Activated CD4-positive, alpha-beta T cell treated with anti-CD3 and anti-CD28 coated beads, Interleukin-2, amount 10 ng/mL, durations not matched to agents 7 days and 5 days (primary cell): ENCODE measurements at regions not wholly inside any gene's neighbourhood (a gene's known extent, or its start where the extent isn't known, plus 50 kb on each side); places are given as distances from the start of the nearest gene placed in this dataset.
"Not testable (repeated sequence)": the region's sequence is repeated elsewhere in the genome, so short reads cannot be mapped to it uniquely, and the experiment has no call there.

Source experiments
- CTCF ChIA-PET: fragments of 350-600 bp; sonication (Branson Sonifier 250); formaldehyde crosslinking; loops from one replicate; lab custom pipeline; 2021; ENCODE audit warnings: antibody characterized with exemption; lab: Charles Lee
- POLR2A ChIA-PET: fragments of 350-600 bp; sonication (Branson Sonifier 250); formaldehyde crosslinking; loops from one replicate; lab custom pipeline; 2021; ENCODE audit warnings: antibody characterized with exemption; lab: Charles Lee
- DNase-seq: peaks from one replicate; pipeline ENCODE4 v3.0.0-alpha.2; 2020
- H3K27ac Mint-ChIP-seq: one replicate; pipeline ENCODE4 v1.8.0; 2021; ENCODE audit warnings: mild to moderate bottlenecking, moderate library complexity, mixed read lengths
- H3K27me3 Mint-ChIP-seq: one replicate; pipeline ENCODE4 v1.8.0; 2021; ENCODE audit warnings: mixed read lengths
- H3K36me3 Mint-ChIP-seq: one replicate; pipeline ENCODE4 v1.8.0; 2021; ENCODE audit warnings: low read depth, mixed read lengths
- H3K4me1 Mint-ChIP-seq: one replicate; pipeline ENCODE4 v1.8.0; 2021; ENCODE audit warnings: mixed read lengths
- H3K4me3 Mint-ChIP-seq: one replicate; pipeline ENCODE4 v1.8.0; 2021; ENCODE audit warnings: mild to moderate bottlenecking, moderate library complexity, mixed read lengths
- H3K9me3 Mint-ChIP-seq: one replicate; pipeline ENCODE4 v1.8.0; 2021; ENCODE audit warnings: mixed read lengths

DNA sequence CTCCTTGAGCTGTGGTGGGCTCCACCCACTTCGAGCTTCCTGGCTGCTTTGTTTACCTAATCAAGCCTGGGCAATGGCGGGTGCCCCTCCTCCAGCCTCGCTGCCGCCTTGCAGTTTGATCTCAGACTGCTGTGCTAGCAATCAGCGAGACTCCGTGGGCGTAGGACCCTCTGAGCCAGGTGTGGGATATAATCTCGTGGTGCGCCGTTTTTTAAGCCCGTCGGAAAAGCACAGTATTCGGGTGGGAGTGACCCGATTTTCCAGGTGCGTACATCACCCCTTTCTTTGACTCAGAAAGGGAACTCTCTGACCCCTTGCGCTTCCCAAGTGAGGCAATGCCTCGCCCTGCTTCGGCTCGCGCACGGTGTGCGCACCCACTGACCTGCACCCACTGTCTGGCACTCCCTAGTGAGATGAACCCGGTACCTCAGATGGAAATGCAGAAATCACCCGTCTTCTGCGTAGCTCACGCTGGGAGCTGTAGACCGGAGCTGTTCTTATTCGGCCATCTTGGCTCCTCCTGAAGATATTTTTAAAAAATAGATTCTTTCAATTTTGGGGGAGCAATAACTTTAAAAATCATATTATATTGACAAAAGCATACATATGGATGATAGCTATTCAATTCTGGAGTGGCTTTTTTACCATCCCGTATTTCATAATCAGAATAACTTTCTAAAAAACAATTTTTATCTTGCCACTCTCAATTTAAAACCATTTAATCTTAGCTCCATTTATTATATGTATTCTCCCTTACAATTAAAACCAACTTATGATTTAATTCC, 517.5 kb upstream of the NUDT12 start:
- H3K4me3 Mint-ChIP-seq, CTCF ChIA-PET, H3K9me3 Mint-ChIP-seq, POLR2A ChIA-PET, H3K36me3 Mint-ChIP-seq, DNase-seq, H3K27ac Mint-ChIP-seq, H3K4me1 Mint-ChIP-seq, H3K27me3 Mint-ChIP-seq: not testable (repeated sequence)

DNA sequence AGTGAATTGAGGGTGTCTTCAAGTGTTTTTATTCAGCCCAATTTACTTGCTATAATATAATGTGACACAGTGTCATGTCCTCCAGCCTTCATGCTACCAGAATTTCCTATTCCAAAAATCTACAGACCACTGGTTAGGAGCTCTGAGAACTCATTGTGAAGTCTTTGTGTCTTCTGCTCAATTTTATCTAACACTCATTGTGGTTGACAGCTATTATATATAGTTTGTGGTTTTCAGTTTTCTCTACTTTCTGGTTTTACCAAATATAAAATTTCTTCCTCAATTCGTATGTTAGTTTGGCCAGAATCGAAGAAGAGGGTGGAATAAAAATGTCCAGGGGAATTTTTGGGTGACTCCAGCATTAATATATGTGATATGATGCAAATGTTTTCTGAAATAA, 509.3 kb upstream of the NUDT12 start:
- Mint-ChIP-seq H3K4me1 (no peaks in the 10 kb centered on the region), H3K27me3 (no peaks in the 10 kb centered on the region), H3K36me3 (no peaks in the 10 kb centered on the region), H3K4me3 (no peak overlapping the region), H3K9me3 (peaks cover 5% of the 10 kb centered on the region), H3K27ac (no peak overlapping the region)
- ChIA-PET CTCF (interaction anchor here (0.7 kb wide), 1 partner anchor 1404 kb away, joined by 3 read pairs; no protein-coding TSS in a partner anchor), POLR2A (no interaction called here)
- no peak for DNase-seq

- no peaks in the 10 kb centered on the region for H3K4me1 Mint-ChIP-seq
- H3K27ac Mint-ChIP-seq: no peak overlapping the region
- no peak overlapping the region for H3K4me3 Mint-ChIP-seq
- no peak for DNase-seq
- H3K9me3 Mint-ChIP-seq: peaks cover 3% of the 10 kb centered on the region
- no peaks in the 10 kb centered on the region for H3K36me3 Mint-ChIP-seq
- H3K27me3 Mint-ChIP-seq: no peaks in the 10 kb centered on the region
- ChIA-PET POLR2A (no interaction called here), CTCF (no interaction called here)
Observed at GRCh38 chr5:104062621-104063377, 500.2 kb upstream of the NUDT12 start.

DNA sequence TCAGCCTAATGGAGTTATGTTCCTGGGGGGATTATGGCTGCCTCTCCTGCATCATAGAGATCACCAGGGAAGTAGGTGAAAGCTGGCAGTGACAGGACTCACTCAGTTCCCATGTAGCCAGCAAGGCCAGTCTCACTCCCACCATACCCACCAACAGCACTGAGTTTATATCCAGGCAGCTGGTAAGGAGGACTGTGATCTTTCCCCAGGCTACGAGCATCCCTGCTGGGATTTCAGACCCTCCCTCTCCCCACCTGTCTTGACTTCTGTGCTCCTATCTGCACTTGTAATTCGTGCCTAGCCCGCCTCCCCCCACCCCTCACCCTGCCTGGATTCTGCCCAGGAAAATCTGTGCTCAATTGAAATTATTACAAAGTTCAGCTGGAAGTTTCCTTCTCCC, 499.1 kb upstream of the NUDT12 start:
- peaks cover 3% of the 10 kb centered on the region for H3K9me3 Mint-ChIP-seq
- no peak overlapping the region for H3K27ac Mint-ChIP-seq
- ChIA-PET POLR2A (no interaction called here), CTCF (no interaction called here)
- no peaks in the 10 kb centered on the region for H3K4me1 Mint-ChIP-seq
- H3K4me3 Mint-ChIP-seq: no peak overlapping the region
- no peaks in the 10 kb centered on the region for H3K27me3 Mint-ChIP-seq
- no peak for DNase-seq
- H3K36me3 Mint-ChIP-seq: no peaks in the 10 kb centered on the region

- Mint-ChIP-seq H3K27ac (no peak overlapping the region), H3K9me3 (peaks cover 7% of the 10 kb centered on the region), H3K36me3 (no peaks in the 10 kb centered on the region), H3K4me3 (no peak overlapping the region), H3K4me1 (no peaks in the 10 kb centered on the region), H3K27me3 (no peaks in the 10 kb centered on the region)
- ChIA-PET CTCF (no interaction called here), POLR2A (no interaction called here)
- no peak for DNase-seq
Observed at GRCh38 chr5:104053353-104053649, 490.7 kb upstream of the NUDT12 start.

DNA sequence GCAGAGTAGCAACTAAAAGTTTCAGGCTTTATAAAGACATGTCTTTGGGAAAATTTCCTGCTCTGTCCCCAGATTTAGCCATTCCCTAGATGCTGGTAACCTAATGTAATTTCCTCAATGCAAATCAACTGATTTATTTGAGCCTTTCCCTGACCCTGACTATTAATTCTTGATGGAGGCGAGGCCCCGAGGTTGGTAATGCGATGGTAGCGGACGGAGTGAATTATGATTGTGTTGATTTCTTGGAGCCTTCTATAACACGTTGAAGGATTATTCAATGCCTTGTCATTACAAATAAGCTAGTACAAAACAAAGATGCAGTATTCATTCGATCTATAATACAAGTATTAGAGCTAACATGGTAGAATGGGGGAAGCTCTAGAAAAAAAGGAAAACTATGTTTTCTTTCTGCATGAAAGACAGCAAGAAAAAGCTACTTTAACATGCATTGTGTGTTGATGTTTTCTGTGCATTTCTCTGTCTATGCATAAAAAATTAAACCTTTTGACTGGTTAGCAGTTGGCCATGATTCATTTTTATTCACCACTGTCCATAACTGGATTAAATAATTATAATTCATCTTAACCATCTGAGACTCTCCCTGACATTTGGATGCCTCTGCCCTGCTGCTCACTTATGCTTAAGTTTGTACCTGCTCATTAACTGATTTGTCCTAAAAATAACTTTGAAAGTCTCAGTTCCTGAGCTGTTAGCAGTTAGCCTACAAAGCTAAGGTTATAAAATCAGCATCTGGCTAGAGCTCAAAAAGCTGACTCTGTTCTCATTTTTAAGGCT, 490.2 kb upstream of the NUDT12 start:
- Mint-ChIP-seq H3K27me3 (no peaks in the 10 kb centered on the region), H3K36me3 (no peaks in the 10 kb centered on the region), H3K4me1 (no peaks in the 10 kb centered on the region), H3K27ac (no peak overlapping the region), H3K9me3 (peaks cover 7% of the 10 kb centered on the region), H3K4me3 (no peak overlapping the region)
- CTCF ChIA-PET: no interaction called here
- no peak for DNase-seq
- POLR2A ChIA-PET: no interaction called here

DNA sequence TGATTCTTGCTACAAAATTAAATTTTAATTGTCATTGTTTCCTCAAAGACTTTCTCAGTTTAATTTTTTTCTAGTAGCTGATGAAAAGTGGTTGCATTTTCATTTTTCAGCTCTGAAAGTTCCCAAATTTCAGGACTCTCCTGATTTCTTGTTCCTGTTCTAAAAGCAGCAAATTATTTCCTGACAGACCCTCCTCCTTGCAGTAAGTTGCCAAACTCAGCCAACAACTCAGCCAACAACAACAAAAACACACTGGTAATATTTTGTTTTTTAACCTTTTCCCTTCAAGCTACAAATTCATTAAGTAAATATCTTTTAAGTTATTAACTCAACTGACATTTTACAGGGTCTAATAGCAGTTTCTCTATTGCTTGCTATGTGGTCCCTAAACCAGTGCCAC, 487.8 kb upstream of the NUDT12 start:
- DNase-seq: no peak
- Mint-ChIP-seq H3K27ac (no peak overlapping the region), H3K4me1 (no peaks in the 10 kb centered on the region), H3K27me3 (no peaks in the 10 kb centered on the region), H3K36me3 (no peaks in the 10 kb centered on the region), H3K4me3 (no peak overlapping the region), H3K9me3 (peaks cover 7% of the 10 kb centered on the region)
- ChIA-PET CTCF (no interaction called here), POLR2A (no interaction called here)

DNA sequence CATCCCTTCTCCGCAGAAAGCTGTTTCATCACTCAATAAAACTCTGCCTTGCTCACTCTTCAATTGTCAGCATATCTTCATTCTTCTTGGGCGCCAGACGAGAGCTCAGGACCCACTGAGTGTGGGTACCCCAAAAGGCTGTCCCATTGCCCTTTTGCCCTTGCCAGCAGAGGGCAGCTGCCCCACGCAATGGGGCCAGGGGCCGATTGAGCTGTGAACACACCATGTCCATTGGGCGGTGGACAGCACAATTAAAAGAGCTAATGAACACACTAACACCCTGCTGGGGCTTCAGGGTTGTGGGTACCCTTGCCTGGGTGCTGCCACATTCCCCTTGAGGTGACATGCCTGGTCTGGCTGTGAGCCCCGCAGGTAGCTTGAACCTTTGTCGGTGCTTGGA, 487.2 kb upstream of the NUDT12 start:
- H3K4me1 Mint-ChIP-seq: no peaks in the 10 kb centered on the region
- CTCF ChIA-PET: no interaction called here
- no peak for DNase-seq
- no peak overlapping the region for H3K27ac Mint-ChIP-seq
- peaks cover 7% of the 10 kb centered on the region for H3K9me3 Mint-ChIP-seq
- POLR2A ChIA-PET: no interaction called here
- H3K4me3 Mint-ChIP-seq: no peak overlapping the region
- H3K27me3 Mint-ChIP-seq: no peaks in the 10 kb centered on the region
- no peaks in the 10 kb centered on the region for H3K36me3 Mint-ChIP-seq

DNA sequence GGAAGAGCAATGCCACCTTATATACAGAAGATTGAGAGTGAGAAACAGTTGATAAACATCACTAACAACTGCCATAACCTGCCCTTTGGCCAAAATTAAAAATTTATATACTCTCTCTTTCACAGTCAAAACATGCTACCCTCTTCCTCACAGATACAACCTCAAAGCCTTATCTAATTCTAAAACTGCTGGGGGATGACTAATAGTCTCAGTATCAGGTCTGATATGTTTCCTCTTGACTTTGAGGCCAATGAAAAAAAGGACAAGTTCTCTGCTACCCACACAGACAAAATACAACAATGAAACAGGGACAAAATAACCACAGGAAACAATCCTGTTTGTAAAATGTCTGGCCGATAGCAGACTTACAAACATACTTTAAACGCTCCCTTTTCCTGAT, 485.6 kb upstream of the NUDT12 start:
- Mint-ChIP-seq H3K27me3 (no peaks in the 10 kb centered on the region), H3K4me1 (no peaks in the 10 kb centered on the region), H3K27ac (no peak overlapping the region), H3K9me3 (peaks cover 9% of the 10 kb centered on the region), H3K36me3 (no peaks in the 10 kb centered on the region), H3K4me3 (no peak overlapping the region)
- DNase-seq: no peak
- CTCF ChIA-PET: no interaction called here
- POLR2A ChIA-PET: no interaction called here

DNA sequence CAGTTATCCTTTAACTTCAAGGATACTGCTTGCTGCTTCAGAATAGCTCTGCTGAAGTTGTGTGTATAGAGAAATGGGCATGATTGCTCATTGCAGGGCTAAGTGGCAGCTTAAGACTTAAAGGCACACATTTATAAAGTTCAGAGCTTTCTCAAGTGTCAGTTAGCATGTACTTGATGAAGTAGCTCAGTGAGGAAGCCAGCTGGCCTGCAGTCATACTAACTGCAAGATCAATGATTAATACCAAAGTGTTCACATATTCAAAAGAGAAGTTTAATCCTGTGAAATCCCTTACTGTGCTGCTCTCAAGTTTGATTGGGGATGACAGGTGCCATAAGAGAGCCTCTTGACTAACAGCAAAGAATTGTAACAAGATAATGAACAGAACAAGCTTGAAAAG, 483.4 kb upstream of the NUDT12 start:
- Mint-ChIP-seq H3K4me1 (no peaks in the 10 kb centered on the region), H3K36me3 (no peaks in the 10 kb centered on the region), H3K9me3 (peaks cover 9% of the 10 kb centered on the region), H3K27me3 (no peaks in the 10 kb centered on the region), H3K27ac (no peak overlapping the region), H3K4me3 (no peak overlapping the region)
- ChIA-PET CTCF (no interaction called here), POLR2A (no interaction called here)
- no peak for DNase-seq

DNA sequence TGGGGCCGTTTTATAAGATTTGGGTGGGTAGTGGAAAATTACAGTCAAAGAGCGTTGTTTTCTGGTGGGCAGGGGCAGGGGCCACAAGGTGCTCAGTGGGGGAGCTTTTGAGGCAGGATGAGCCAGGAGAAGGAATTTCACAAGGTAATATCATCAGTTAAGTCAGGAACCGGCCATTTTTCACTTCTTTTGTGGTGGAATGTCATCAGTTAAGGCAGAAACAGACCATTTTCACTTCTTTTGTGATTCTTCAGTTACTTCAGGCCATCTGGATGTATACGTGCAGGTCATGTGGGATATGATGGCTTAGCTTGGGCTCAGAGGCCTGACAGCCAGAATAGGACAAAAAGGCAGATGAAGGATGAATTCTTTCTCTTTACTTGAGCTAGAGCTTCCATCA, 477.3 kb upstream of the NUDT12 start:
- POLR2A ChIA-PET, H3K4me1 Mint-ChIP-seq, H3K4me3 Mint-ChIP-seq, H3K27me3 Mint-ChIP-seq, DNase-seq, H3K36me3 Mint-ChIP-seq, H3K27ac Mint-ChIP-seq, H3K9me3 Mint-ChIP-seq: not testable (repeated sequence)
- CTCF ChIA-PET: interaction anchor here (0.7 kb wide), 1 partner anchor 1950 kb away, joined by 3 read pairs; no protein-coding TSS in a partner anchor

DNA sequence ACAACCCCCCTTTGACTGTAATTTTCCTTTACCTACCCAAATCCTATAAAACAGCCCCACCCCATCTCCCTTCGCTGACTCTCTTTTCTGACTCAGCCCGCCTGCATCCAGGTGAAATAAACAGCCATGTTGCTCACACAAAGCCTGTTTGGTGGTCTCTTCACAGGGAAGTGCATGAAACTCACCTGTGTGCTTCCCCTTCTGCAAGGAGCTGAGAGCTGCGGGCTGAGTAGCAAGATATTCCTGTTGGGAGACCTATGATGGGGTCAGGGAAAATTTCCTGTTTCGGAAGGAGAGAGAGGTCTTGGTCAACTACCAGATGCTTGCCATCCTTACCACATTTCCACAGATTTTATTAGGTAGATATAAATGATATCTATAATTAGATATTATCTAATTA, 474.5 kb upstream of the NUDT12 start:
- H3K4me1 Mint-ChIP-seq, POLR2A ChIA-PET, H3K36me3 Mint-ChIP-seq, H3K27ac Mint-ChIP-seq, H3K27me3 Mint-ChIP-seq, H3K4me3 Mint-ChIP-seq, CTCF ChIA-PET, DNase-seq, H3K9me3 Mint-ChIP-seq: not testable (repeated sequence)

DNA sequence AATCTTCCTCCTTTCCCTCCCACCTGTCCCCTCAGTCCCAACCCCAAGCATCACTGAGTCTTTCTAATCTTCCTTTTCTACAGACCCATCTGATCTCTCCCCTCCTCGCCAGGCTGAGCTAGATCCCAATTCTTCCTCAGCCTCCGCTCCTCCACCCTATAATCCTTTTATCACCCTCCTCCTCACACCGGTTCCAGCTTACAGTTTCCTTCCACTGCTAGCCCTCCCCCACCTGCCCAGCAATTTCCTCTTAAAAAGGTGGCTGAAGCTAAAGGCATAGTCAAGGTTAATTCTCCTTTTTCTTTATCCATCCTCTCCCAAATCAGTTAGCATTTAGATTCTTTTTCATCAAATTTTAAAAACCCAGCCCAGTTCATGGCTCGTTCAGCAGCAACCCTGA, 470.6 kb upstream of the NUDT12 start:
- CTCF ChIA-PET: not testable (repeated sequence)

More for the DNA sequence above, 470.6 kb upstream of the NUDT12 start:
- DNase-seq, H3K4me3 Mint-ChIP-seq, POLR2A ChIA-PET, H3K27ac Mint-ChIP-seq, H3K9me3 Mint-ChIP-seq, H3K36me3 Mint-ChIP-seq, H3K4me1 Mint-ChIP-seq, H3K27me3 Mint-ChIP-seq: not testable (repeated sequence)
